Islet precursor cell (in vitro differentiated cells): ENCODE measurements at regions not wholly inside any gene's neighbourhood (a gene's known extent, or its start where the extent isn't known, plus 50 kb on each side); places are given as distances from the start of the nearest gene placed in this dataset.

Experiments
- DNase-seq: peaks from one replicate; pipeline ENCODE4 v3.0.0-alpha.2; 2018

- DNase-seq = no peak
These were observed 133.3 kb upstream of the NAMPT start for GRCh38 chr7:106418094-106418493.

GRCh38 chr7:106417273-106417902 lies 132.6 kb upstream of the NAMPT start:
- no peak for DNase-seq

- DNase-seq = no peak
These were observed 131.6 kb upstream of the NAMPT start for GRCh38 chr7:106416430-106416829.

- DNase-seq = no peak
These were observed 130.7 kb upstream of the NAMPT start for GRCh38 chr7:106415433-106415832.

GRCh38 chr7:106413446-106413845 lies 128.7 kb upstream of the NAMPT start:
- DNase-seq = no peak

GRCh38 chr7:106405697-106406141 lies 120.9 kb upstream of the NAMPT start:
- DNase-seq = no peak

- no peak for DNase-seq
These were observed 118.1 kb upstream of the NAMPT start for GRCh38 chr7:106402898-106403297.

- DNase-seq = no peak
These were observed 116.1 kb upstream of the NAMPT start for GRCh38 chr7:106400923-106401322.

GRCh38 chr7:106398786-106399185 lies 114.0 kb upstream of the NAMPT start:
- DNase-seq = no peak

GRCh38 chr7:106397994-106398393 lies 113.2 kb upstream of the NAMPT start:
- no peak for DNase-seq

- DNase-seq = no peak
These were observed 109.7 kb upstream of the NAMPT start for GRCh38 chr7:106394526-106394925.

GRCh38 chr7:106393564-106394251 lies 108.9 kb upstream of the NAMPT start:
- no peak for DNase-seq

GRCh38 chr7:106392590-106392989 lies 107.8 kb upstream of the NAMPT start:
- DNase-seq = no peak

- no peak for DNase-seq
These were observed 107.4 kb upstream of the NAMPT start for GRCh38 chr7:106392144-106392543.

- DNase-seq = no peak
These were observed 102.2 kb upstream of the NAMPT start for GRCh38 chr7:106386958-106387357.

GRCh38 chr7:106384373-106384772 lies 99.6 kb upstream of the NAMPT start:
- DNase-seq = no peak

- no peak for DNase-seq
These were observed 98.1 kb upstream of the NAMPT start for GRCh38 chr7:106382929-106383328.

- DNase-seq = no peak
These were observed 97.3 kb upstream of the NAMPT start for GRCh38 chr7:106382129-106382528.

GRCh38 chr7:106381252-106381651 lies 96.5 kb upstream of the NAMPT start:
- no peak for DNase-seq

- no peak for DNase-seq
These were observed 93.1 kb upstream of the NAMPT start for GRCh38 chr7:106377847-106378361.

- no peak for DNase-seq
These were observed 91.4 kb upstream of the NAMPT start for GRCh38 chr7:106376026-106376799.

- no peak for DNase-seq
These were observed 90.7 kb upstream of the NAMPT start for GRCh38 chr7:106375499-106375898.

GRCh38 chr7:106374437-106374836 lies 89.7 kb upstream of the NAMPT start:
- DNase-seq = no peak
